DND-41 (cell line): ENCODE measurements at regions not wholly inside any gene's neighbourhood (a gene's known extent, or its start where the extent isn't known, plus 50 kb on each side); places are given as distances from the start of the nearest gene placed in this dataset.

ENCODE experiments used
- CTCF ChIP-seq: IDR thresholded peaks from 2 replicates; pipeline ENCODE4 v1.5.1; 2012; ENCODE audit warnings: borderline replicate concordance, low read length, moderate library complexity, mild to moderate bottlenecking; ENCODE audit not compliant: poor library complexity, severe bottlenecking; ENCODE audit errors: extremely low read depth
- EZH2 ChIP-seq: IDR thresholded peaks from 3 replicates; pipeline ENCODE4 v1.6.1; 2012; ENCODE audit warnings: borderline replicate concordance, low read depth, mild to moderate bottlenecking, moderate library complexity, low read length, inconsistent platforms; ENCODE audit not compliant: severe bottlenecking

GRCh38 chr9:135201711-135202110 is 114.2 kb downstream of the OLFM1 start:
- no peak for TF ChIP-seq CTCF
- TF ChIP-seq EZH2, result no peak
